G401 (cell line): ENCODE measurements at regions not wholly inside any gene's neighbourhood (a gene's known extent, or its start where the extent isn't known, plus 50 kb on each side); places are given as distances from the start of the nearest gene placed in this dataset.
"Not testable (repeated sequence)": the region's sequence is repeated elsewhere in the genome, so short reads cannot be mapped to it uniquely, and the experiment has no call there.

Experiments
- DNase-seq: peaks from one replicate; pipeline ENCODE4 v3.0.0-alpha.2; 2015; ENCODE audit warnings: low spot score
- in situ Hi-C: cut with HindIII; loops from 2 replicates; pipeline ENCODE4 v1.10.0; 2016; ENCODE audit warnings: low sequenced_read_pairs, mixed read lengths

DNA sequence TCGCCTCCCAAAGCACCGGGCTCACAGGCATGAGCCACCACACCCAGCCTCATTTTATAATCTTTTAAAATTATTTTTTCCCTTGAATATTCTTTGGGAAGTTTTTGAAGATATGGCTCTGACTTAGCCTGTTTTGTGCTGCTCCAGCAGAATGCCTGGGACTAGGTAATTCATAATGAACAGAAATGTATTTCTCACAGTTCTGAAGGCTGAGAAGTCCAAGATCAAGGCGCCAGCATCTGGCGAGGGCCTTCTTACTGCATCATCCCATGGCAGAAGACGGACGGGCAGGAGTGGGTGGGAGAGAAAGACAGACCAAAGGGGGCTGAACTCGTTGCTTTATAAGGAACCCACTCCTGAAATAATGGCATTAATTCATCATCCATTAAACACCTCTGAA lies 99.0 kb upstream of the SLC25A33 start:
- in situ Hi-C loops, result no loop called here
- no peak for DNase-seq

DNA sequence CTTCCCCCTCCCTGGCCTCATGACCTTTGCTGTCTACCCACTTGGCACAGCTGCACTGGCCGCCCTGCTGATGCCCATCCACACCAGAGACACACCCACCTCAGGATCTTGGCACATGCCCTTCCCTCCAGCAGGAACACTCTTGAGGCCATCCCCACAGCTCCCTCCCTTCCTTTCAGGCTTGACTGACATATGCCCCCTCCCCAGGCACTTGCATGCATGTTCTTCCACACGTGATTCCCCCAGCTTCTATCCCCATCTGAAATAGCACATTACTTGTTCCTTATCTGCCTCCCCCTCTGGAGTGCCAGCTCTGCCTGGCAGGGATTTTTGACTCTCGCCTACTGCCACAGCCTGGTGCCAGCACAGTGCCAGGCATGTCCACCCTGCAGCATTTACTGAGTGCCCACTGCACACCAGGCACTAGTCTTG lies 98.5 kb upstream of the SLC25A33 start:
- in situ Hi-C loops, result no loop called here
- no peak for DNase-seq

DNA sequence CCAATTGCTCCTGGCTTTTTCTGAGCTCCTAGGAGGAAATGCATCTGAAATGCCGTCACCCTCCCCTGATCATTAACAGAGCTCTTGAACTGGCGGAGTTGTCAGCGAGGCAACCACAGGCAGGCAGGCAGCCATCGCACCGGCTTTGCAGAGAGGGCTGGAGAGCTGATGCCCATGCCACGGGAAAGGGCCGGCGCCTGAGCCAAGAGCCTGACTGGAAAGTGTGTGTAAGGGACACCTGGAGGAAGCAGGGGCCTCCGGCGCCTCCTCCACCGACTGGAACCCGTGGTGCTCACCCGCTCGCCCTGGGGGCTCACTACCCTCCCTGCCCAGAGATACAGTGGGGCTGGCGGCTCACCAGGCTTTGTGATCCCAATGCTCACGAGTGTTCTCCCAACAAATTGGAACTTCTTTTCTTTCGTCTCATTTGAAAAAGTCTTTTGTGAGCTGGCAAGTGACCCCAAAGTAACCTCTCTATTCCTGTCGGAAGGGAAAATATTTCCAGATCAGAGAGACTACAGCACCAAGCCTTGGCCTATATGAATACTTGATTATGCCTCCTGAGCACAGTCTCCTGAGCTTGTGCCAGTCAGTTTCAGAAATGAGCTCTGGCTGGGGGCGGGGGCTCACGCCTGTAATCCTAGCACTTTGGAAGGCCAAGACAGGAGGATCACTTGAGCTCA lies 97.7 kb upstream of the SLC25A33 start:
- no peak for DNase-seq
- in situ Hi-C loops, result no loop called here

DNA sequence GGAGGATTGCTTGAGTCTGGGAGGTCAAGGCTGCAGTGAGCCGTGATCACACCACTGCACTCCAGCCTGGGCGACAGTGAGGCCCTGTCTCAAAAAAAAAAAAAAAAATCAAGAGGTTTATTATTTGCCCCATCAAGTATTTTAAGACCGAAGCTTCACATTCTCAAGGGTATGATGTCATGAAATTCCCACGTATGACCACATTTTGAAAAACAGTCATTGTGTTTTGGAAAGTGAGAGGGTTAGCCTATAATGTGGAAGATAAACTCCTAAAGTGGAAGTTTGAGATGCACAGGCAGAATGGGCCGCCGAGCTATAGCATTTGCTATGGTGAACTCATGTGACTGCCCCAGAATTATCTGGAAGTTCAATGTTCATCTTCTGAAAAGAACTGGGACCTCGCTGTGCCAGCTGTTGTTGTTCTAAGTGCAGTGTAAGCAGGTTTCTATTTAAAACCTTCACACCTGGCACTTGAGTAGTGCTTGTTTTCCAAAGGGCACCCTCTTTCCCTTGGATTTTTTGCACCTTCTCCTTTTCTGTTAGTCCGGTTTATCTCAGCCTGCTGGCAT lies 96.9 kb upstream of the SLC25A33 start:
- in situ Hi-C loops, result no loop called here
- DNase-seq, result no peak

DNA sequence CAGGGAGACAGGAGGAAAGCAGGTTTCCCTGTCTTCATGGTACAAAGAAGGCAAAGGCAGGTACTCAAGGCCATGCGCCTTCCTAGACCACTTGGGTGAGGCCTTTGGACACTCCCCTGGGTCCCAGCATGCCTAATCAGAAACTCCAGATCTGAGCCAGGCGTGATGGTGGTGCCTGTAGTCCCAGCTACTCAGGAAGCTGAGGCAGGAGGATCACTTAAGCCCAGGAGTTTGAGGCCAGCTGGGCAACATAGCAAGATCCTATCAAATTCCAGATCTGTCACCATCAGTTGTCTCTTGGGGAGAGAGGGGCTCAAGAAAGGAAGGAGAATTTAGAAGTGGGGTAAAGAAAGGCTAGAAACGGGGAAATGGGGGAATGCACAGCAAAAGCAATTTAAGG lies 96.3 kb upstream of the SLC25A33 start:
- in situ Hi-C loops, result no loop called here
- DNase-seq, result no peak

DNA sequence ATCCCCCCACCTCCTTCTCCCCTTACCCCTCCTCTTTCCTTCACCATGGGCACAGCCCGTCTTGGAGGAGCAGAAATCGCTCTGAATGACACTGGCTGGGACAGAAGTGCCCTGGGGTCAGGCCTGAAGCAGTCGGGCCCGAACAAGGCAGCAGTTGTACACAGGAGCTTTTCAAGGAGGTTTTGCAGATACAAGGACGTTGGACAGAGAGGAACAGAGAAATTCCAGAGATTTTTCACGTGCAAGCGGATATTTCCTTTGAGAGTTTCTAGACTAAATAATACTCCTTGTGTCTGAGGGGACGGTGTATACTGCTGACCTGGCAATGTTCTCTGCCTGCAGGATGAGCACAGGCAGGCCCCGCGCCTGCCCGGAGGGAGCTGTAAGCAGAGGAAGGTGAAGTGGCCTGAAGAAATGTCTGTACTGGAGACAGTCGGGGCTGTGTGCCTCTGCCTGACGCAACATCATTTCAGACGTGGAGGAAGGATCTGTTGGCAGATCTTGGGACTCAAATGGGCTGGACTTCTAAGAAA lies 95.3 kb upstream of the SLC25A33 start:
- DNase-seq, result no peak
- in situ Hi-C loops, result no loop called here

DNA sequence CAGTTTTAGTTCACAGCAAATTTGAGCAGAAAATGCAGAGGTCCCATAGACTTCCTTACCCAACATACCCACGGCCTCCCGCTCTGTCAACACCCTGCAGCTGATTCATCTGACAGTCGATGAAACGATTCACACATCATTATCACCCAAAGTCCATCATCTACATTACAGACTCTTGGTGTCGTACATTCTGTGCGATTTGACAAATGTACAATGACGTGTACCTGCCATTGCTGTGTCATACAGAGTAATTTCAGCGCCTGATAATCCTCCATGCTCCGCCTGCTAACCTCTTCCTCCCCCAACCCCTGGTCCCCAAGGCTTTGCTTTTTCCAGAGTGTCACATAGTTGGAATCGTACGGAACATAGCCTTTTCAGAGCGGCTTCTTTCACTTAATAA lies 94.7 kb upstream of the SLC25A33 start:
- no peak for DNase-seq
- in situ Hi-C loops, result no loop called here

DNA sequence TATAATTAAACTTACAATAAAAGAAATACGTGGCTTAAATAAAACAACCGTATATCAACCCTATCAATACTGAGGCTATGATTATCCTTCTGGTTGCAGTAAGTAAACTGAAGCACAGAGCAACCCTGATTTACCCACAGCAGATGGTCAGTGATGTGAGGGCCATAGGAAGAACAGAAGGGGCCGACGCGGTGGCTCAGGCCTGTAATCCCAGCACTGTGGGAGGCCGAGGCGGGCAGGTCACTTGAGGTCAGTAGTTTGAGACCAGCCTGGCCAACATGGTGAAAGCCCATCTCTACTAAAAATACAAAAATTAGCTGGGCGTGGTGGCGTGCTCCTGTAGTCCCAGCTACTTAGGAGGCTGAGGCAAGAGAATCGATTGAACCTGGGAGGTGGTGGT lies 94.2 kb upstream of the SLC25A33 start:
- in situ Hi-C loops, DNase-seq: not testable (repeated sequence)

DNA sequence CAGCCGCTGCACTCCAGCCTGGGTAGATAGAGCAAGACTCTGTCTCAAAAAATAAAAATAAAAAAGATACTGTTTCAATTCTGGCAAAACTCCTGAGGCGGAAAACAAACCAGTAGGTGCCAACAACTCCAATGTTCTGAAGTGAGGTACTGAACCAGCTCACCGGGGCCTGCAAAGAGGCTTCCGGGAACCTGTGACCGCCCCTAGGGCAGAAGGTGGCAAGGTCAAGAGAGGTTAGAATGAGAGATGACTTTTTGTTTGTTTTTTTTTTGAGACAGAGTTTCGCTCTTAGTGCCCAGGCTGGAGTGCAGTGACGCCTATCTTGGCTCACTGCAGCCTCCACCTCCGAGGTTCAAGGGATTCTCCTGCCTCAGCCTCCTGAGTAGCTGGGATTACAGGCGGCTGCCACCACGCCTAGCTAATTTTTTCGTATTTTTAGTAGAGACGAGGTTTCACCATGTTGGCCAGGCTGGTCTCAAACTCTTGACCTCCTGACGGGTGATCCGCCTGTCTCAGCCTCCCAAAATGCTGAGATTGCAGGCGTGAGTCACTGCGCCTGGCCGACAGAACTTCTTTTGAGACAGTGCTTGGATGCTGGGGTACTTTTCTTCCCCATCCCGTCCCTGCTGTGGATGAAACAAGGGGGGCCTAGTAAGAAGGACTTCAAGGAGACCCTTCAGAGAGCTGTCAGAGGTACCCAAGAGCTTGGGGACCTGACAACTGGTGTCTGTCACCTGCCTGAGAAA lies 91.9 kb upstream of the SLC25A33 start:
- in situ Hi-C loops, result no loop called here
- DNase-seq, result no peak

DNA sequence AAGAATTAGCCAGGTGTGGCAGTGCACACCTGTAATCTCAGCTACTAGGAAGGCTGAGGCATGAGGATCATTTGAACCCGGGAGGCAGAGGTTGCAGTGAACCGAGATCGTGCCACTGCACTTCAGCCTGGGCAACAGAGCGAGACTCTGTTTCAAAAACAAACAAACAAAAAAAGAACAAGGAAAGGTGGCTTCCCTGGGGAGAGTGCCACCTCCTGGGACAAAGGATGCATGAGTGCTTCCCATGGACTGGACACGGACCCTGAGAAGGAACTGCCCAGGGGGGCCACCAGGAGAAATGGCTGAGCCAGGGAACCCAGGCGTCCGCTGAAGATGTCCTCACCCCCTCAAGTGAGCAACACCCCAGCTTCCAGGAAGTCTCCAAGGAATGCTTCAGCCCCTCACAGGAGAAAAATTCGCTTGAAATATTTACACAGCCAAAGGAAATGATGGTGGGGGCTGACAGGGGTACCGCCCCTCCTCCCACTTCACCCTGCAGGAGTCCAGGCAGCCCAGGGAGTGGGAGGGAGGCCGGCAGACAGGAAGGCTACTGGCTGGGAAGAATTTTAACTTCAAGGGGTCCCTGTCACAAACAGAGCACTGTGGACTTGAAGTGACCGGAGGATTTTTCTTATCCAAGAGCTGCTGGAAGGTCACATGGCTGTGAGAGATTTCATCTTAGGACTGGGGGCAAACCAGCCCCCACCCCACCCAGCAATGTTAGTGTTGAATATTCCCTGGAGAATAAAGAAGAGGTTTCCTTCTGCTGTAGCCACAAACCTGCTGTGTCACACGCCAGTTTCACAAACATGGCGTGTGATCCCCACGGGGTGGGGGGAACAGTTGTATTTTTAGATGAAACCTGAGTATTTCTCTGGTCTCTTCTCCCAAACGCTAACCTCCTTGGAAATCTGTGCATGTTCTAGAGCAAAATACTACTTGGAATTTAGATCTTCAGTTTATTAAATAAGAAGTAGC lies 90.8 kb upstream of the SLC25A33 start:
- DNase-seq, result no peak
- in situ Hi-C loops, result no loop called here

DNA sequence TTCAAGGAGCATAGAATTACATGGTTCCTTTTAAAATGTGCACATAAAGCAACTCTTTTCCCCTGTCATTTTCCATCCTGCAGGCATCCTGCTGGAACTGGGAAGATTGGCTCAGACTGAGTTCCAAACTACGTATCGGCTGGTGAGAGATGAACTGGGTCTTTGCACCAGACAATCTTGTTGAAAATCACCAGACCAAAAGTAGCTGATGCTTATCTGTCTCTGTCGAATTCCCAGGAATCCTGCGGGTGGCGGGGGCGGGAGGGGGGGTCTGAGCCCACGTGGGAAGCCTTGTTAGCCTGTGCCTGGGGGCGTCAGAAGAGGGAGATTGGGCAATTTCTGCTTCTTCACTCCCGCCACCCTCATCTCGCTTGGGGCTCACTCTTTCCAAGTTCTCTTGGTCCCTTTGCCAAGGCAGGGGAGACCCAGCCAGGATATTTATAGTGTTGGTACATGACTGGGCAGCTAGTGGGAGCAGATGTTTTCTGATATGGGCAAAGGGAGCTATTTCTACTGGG lies 90.1 kb upstream of the SLC25A33 start:
- DNase-seq, result no peak
- in situ Hi-C loops, result no loop called here

DNA sequence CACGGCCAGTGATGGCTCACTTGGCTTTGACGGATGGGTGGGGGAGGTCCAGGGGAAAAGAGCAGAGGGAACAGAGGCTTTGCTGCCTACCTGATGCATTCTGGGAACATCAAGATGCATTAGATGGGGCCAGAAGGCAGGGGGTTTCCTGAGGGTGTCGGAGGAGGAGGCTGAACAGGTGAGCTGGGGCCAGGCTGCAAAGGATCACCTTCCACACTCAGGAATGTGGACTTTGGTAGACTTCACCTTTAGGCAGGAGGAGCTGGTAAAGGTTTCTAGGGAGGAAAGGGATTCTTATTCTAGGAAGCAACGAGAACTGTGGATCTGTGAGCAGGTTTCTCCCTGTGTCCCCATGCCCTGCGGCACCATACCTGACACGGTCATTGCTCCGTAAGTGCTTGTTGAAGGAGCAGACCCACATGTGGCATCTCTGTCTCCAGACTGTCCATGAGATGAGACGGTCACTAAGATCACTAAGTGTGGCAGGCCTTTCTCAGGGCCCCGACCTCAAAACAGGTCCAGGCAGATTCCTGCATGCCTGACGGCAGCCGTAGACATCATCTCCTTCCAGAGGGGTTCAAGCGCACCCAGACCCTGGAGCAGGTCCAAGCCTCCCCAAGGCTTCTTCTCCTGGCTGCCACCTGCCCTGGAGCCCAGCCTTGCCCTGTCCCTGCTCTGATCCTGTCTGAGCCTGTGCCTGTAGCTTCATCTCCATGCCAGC lies 89.1 kb upstream of the SLC25A33 start:
- no peak for DNase-seq
- in situ Hi-C loops, result no loop called here

DNA sequence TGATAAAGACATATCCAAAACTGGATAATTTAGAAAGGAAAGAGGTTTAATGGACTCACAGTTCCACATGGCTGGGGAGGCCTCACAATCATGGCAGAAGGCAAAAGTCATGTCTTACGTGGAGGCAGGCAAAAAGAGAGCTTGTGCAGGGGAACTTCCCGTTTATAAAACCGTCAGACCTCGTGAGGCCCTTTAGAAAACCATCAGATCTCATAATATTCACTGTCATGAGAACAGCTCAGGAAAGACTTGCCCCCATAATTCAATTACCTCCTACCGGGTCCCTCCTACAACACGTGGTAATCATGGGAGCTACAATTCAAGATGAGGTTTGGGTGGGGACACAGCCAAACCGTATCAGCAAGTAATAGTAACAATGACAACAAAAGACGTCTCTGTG lies 88.2 kb upstream of the SLC25A33 start:
- in situ Hi-C loops, result no loop called here

DNA sequence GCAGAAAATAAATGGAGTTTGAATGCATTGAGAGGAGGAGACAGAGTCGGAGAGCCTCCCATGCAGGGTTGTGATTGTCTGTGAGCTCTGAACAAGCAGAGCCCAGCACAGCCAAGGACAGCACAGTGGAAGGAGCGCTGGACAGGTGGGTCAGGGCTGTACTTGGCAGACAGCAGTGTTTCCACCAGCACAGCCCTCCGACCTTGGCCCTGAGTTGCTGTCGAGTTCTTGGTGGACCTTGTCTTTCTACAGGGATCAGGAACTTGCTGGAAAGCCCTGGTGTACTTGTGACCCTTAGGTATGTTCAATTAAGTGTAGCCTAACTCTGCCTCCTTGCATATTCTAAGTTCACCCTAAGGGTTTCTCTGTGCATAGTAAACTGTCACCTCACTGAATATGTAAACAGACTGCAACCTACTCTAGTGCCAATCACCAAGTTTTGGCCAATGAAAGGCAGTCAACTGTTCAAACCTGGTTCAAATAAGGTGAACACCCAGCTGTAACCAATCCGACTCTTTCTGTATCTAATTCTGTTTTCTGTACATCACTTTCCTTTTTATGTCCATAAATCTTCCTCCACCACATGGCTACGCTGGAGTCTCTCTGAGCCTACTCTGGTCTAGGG lies 86.6 kb upstream of the SLC25A33 start:
- in situ Hi-C loops, result no loop called here
- no peak for DNase-seq

More for the DNA sequence above, 88.2 kb upstream of the SLC25A33 start:
- no peak for DNase-seq

DNA sequence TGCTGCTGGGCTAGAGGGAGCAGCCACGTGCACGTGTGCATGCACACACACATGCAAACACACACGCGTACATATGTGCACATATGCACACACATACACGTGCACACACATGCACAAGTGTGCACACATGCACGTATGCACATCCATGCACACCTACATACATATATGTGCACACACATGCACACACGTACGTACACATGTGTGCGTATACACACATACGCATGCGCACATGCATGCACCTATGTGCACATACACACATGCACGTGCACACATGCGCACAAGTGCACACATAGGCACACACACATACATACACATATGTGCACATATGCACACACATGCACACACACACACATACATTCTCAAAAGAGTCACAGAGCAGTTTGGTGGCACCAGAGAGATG lies 85.9 kb upstream of the SLC25A33 start:
- in situ Hi-C loops, result no loop called here
- DNase-seq, result no peak

DNA sequence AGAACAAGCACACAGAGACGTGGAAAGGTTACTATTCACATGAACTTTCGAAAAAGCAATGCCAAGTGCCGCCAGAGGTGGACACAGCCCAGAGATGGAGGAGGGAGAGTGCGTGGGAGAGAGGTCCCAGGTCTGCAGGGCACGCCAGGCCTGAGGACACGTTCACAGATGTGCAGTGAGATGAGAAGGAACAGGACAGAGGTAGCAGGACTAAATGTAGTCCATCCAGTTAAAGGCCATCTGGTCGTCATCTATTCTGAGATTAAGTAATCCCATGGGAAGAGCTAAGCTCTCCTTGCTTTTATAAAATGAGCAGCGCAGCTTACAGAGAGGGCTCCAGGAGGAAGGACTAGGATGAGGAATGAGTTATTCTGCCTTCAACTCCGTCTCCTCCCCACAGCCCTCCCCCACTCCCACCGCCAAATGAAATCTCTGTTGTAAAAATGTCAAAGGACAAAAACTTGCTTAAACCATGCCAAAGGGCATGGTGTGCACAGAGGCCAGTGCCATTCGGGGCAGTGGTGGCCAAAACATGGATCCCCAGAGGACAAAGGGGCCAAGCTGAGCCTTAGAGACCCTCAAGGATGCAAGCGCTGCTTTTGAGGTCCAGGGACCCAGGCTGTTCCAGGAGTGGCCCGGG lies 85.4 kb upstream of the SLC25A33 start:
- in situ Hi-C loops, result no loop called here
- DNase-seq, result no peak

DNA sequence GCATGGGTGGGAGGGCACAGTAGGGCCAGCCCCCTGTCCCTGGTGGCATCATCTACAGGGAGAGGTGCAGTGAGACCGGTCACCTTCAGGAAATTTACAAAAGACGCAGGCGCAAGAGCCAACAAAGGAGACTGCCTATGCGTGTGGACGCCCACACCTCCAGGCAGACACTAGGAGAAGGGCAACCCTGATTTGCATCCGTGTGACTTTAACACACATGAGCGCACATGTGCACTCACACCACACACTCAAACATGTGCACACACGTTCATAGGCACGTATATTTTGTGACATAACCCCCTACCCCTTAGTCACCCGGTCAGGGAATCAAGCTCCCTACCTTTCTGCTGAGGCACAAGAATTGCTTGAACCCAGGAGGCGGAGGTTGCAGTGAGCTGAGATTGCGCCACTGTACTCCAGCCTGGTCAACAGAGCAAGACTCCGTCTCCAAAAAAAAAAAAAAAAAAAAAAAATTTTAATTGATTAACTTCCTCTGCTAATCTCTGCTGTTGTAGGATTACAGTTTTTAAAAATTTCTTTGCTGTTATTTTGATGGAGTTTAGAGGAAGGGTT lies 84.7 kb upstream of the SLC25A33 start:
- no peak for DNase-seq
- in situ Hi-C loops, result no loop called here
